NT2/D1 (cell line): ENCODE measurements at regions not wholly inside any gene's neighbourhood (a gene's known extent, or its start where the extent isn't known, plus 50 kb on each side); places are given as distances from the start of the nearest gene placed in this dataset.

Experiments used
- YY1 ChIP-seq: IDR thresholded peaks from 2 replicates; pipeline ENCODE4 v1.6.1; 2011; ENCODE audit not compliant: insufficient read length, insufficient read depth
- ZNF274 ChIP-seq: IDR thresholded peaks from 2 replicates; pipeline ENCODE4 v1.6.1; 2011; ENCODE audit warnings: mild to moderate bottlenecking, low read depth, low read length

DNA sequence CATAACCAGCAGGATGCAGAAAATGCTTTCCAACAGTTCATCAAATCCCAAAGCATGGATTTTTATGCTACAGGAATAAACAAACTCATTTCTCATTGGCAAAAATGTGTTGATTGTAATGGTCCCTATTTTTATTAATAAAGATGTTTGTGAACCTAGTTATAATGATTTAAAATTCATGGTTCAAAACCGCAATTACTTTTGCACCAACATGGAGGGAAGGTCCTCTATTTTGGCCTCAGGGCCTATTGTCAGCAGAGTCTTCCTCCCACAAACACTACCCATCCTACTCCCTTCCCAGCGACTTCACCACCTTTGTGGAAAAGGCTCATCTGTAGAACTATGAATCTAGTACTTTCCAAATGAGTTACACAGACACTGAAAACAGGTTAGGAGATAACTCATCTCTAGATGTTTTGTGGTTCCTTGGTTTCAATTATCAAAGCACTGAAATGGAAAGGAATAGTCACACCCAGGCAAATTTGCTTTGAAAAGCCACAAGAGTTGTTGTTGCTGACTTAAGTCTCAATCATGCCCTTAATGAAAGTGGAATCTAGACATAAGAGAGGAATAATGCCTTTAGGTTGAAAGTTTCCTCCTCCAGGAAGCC, 59.4 kb upstream of the FRMD4A start:
- no peak for TF ChIP-seq ZNF274
- no peak for TF ChIP-seq YY1
